Body of pancreas (tissue), 4 donors: ENCODE measurements at regions not wholly inside any gene's neighbourhood (a gene's known extent, or its start where the extent isn't known, plus 50 kb on each side); places are given as distances from the start of the nearest gene placed in this dataset.

ENCODE experiments used
- ATAC-seq: fragments of 150-250 bp; one replicate; pipeline ENCODE4 v1.9.1; 2016
- DNase-seq, 4 donors: peaks; one replicate each; pipeline ENCODE4 v3.0.0-alpha.2; 2019
- H3K27ac ChIP-seq, 4 donors: fragments of 200-600 bp; sonication (generic); 1 replicate in 3 of 4; 2 replicates in 1 of 4; pipeline versions ENCODE4 v1.5.1 to v1.6.1; 2016 to 2019; ENCODE audit warnings: mild to moderate bottlenecking in 1 of 4, mixed read lengths in 1 of 4, moderate library complexity in 1 of 4
- H3K27me3 ChIP-seq, 2 donors: fragments of 200-600 bp; sonication (generic); one replicate each; pipeline ENCODE4 v1.6.0; 2016; ENCODE audit warnings: mild to moderate bottlenecking in 1 of 2
- H3K36me3 ChIP-seq, 2 donors: fragments of 200-600 bp; sonication (generic); replicated peaks in 1 of 2; 2 replicates each; pipeline ENCODE4 v1.5.1; 2016; ENCODE audit warnings: low read depth in 2 of 2; ENCODE audit not compliant: insufficient read depth in 1 of 2
- H3K4me1 ChIP-seq: fragments of 200-600 bp; sonication (generic); one replicate; pipeline ENCODE4 v1.6.0; 2016
- H3K4me3 ChIP-seq, 2 donors: fragments of 200-600 bp; sonication (generic); 1 replicate in 1 of 2; 2 replicates in 1 of 2; pipeline ENCODE4 v1.5.1; 2016 to 2019
- H3K9me3 ChIP-seq, 3 donors: fragments of 200-600 bp; sonication (generic); 1 replicate in 2 of 3; 2 replicates in 1 of 3; pipeline ENCODE4 v1.5.1; 2016
- POLR2A ChIP-seq, 3 donors: fragments of 450-650 bp; IDR thresholded peaks; one replicate each; pipeline ENCODE4 v1.6.1; 2016; ENCODE audit warnings: antibody characterized with exemption in 3 of 3, mild to moderate bottlenecking in 2 of 3
- WGBS, 2 donors: methylation state at CpG; one replicate each; pipeline ENCODE4 v1.1.5; 2017; 5-methylcytosine and 5-hydroxymethylcytosine counted together
- intact Hi-C: fragments of 100-400 bp; cut with DNase I; formaldehyde crosslinking; loops from one replicate; pipeline ENCODE4 v1.15.1; 2023
- TF ChIP-seq, protein P1 (sequence below), 7 experiments: fragments of 450-650 bp in 4 of 7; fragments of 200-600 bp in 3 of 7; sonication (generic) in 3 of 7; IDR thresholded peaks; one replicate each; pipeline ENCODE4 v1.5.1; 2016 to 2019; ENCODE audit warnings: antibody characterized with exemption in 7 of 7

DNA sequence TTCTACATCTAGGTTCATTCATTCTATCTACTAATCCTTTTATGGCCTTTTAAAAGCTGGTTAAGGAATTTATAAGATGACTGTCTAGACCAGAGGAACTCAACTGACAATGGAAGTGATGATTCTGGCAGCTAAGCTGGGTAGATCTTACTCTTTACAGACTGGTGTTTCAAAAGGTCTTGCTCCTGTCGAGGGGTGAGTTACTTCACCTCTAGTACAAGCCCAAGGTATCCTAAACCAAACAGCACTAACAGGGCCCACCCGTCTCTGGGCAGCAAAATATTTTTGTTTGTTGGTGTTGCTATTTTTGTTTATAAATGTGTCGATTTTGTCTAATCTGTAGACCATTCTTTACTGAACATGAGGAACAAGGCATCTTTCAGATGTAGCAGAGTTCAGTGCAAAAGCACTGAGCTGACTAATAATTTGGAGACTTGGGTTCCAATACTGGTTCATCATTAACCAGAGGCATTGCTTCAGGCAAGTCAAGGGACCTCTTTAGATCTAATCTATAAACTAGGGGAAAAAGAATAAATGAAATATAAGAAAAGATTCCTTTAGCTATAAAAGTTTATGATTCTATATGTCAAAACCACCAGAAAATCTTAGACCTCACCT is 90.3 kb upstream of the FRG1 start:
- H3K36me3 ChIP-seq, result no peaks in the 10 kb centered on the region
- no peak for DNase-seq
- intact Hi-C loops, result no loop called here
- H3K9me3 ChIP-seq, result no peaks in the 10 kb centered on the region
- no peak for TF ChIP-seq POLR2A (IDR thresholded peaks at IDR 0.05)
- TF ChIP-seq, protein P1, sequence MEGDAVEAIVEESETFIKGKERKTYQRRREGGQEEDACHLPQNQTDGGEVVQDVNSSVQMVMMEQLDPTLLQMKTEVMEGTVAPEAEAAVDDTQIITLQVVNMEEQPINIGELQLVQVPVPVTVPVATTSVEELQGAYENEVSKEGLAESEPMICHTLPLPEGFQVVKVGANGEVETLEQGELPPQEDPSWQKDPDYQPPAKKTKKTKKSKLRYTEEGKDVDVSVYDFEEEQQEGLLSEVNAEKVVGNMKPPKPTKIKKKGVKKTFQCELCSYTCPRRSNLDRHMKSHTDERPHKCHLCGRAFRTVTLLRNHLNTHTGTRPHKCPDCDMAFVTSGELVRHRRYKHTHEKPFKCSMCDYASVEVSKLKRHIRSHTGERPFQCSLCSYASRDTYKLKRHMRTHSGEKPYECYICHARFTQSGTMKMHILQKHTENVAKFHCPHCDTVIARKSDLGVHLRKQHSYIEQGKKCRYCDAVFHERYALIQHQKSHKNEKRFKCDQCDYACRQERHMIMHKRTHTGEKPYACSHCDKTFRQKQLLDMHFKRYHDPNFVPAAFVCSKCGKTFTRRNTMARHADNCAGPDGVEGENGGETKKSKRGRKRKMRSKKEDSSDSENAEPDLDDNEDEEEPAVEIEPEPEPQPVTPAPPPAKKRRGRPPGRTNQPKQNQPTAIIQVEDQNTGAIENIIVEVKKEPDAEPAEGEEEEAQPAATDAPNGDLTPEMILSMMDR (IDR thresholded peaks at IDR 0.05), result no peak
- H3K27me3 ChIP-seq, result no peaks in the 10 kb centered on the region
- H3K27ac ChIP-seq, result no peak overlapping the region
- WGBS, 2 donors, result 81% methylated on average over 3 of the region's 3 CpGs
- H3K4me1 ChIP-seq, result no peaks in the 10 kb centered on the region
- no peak overlapping the region for H3K4me3 ChIP-seq
- ATAC-seq, result no peak

DNA sequence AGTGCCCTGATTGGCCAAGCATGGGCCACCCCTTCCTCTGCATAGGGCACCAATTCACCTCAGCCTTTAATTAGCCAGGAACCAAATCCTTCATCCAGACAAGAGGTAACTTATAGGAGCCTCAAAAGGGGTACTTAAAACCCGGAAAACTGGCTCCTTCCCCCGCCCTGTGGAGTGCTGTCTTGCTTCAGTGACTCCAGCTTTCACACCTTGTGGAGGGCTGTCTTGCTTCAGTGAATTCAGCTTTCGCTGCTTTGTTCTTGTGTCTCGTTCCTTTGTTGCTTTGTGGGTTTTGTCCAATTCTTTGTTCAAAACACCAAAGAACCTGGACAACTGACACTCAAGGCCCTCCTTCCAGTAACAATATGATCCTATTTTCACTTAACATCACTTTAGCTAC is 82.2 kb upstream of the FRG1 start:
- DNase-seq (no peak), ATAC-seq (no peak)
- H3K27me3 ChIP-seq, result no peaks in the 10 kb centered on the region
- H3K4me3 ChIP-seq, result no peak overlapping the region
- TF ChIP-seq, protein P1 (IDR thresholded peaks at IDR 0.05), result no peak
- no peak for TF ChIP-seq POLR2A (IDR thresholded peaks at IDR 0.05)
- H3K9me3 ChIP-seq, result no peaks in the 10 kb centered on the region
- H3K27ac ChIP-seq, result no peak overlapping the region
- intact Hi-C loops, result no loop called here
- H3K4me1 ChIP-seq, result no peaks in the 10 kb centered on the region
- WGBS, 2 donors, result 85 to 88% methylated on average over 4 of the region's 4 CpGs
- no peaks in the 10 kb centered on the region for H3K36me3 ChIP-seq

GRCh38 chr4:189861101-189861500 is 79.6 kb upstream of the FRG1 start:
- Histone ChIP-seq H3K27ac (no peak overlapping the region), H3K27me3 (no peaks in the 10 kb centered on the region), H3K4me3 (no peak overlapping the region), H3K36me3 (no peaks in the 10 kb centered on the region), H3K4me1 (no peaks in the 10 kb centered on the region), H3K9me3 (no peaks in the 10 kb centered on the region)
- DNase-seq, result no peak
- intact Hi-C loops, result no loop called here
- no peak for ATAC-seq
- TF ChIP-seq POLR2A (IDR thresholded peaks at IDR 0.05), result no peak
- TF ChIP-seq, protein P1 (IDR thresholded peaks at IDR 0.05), result no peak

GRCh38 chr4:189869236-189869635 is 71.4 kb upstream of the FRG1 start:
- Histone ChIP-seq H3K27ac (no peak overlapping the region), H3K4me1 (no peaks in the 10 kb centered on the region), H3K4me3 (no peak overlapping the region), H3K36me3 (no peaks in the 10 kb centered on the region), H3K9me3 (no peaks in the 10 kb centered on the region), H3K27me3 (no peaks in the 10 kb centered on the region)
- WGBS, 2 donors, result 67 to 69% methylated on average over 6 to 7 of the region's 7 CpGs
- DNase-seq, result no peak
- no peak for ATAC-seq
- no peak for TF ChIP-seq POLR2A (IDR thresholded peaks at IDR 0.05)
- TF ChIP-seq, protein P1 (IDR thresholded peaks at IDR 0.05), result no peak
- intact Hi-C loops, result no loop called here

GRCh38 chr4:189870511-189871234 is 70.0 kb upstream of the FRG1 start:
- no peaks in the 10 kb centered on the region for H3K4me1 ChIP-seq
- no peak overlapping the region for H3K27ac ChIP-seq
- DNase-seq (no peak), ATAC-seq (no peak)
- no peaks in the 10 kb centered on the region for H3K9me3 ChIP-seq
- 65 to 76% methylated on average over 7 to 9 of the region's 9 CpGs for WGBS, 2 donors
- no peak overlapping the region for H3K4me3 ChIP-seq
- TF ChIP-seq, protein P1 (IDR thresholded peaks at IDR 0.05), result no peak
- TF ChIP-seq POLR2A (IDR thresholded peaks at IDR 0.05), result no peak
- no peaks in the 10 kb centered on the region for H3K36me3 ChIP-seq
- no peaks in the 10 kb centered on the region for H3K27me3 ChIP-seq
- intact Hi-C loops, result no loop called here
